Parathyroid adenoma (tissue), 2 donors: ENCODE measurements at regions not wholly inside any gene's neighbourhood (a gene's known extent, or its start where the extent isn't known, plus 50 kb on each side); places are given as distances from the start of the nearest gene placed in this dataset.

Experiments used
- H2AFZ ChIP-seq: fragments of 300-600 bp; sonication (generic); one replicate; pipeline ENCODE4 v1.7.0; 2017; ENCODE audit warnings: antibody characterized with exemption, mild to moderate bottlenecking
- H3K27ac ChIP-seq: fragments of 300-600 bp; sonication (generic); one replicate; pipeline ENCODE4 v1.7.0; 2017
- H3K27me3 ChIP-seq: fragments of 300-600 bp; sonication (generic); one replicate; pipeline ENCODE4 v1.7.0; 2017; ENCODE audit warnings: low read length; ENCODE audit not compliant: control insufficient read depth, insufficient read depth
- H3K36me3 ChIP-seq: fragments of 300-600 bp; sonication (generic); one replicate; pipeline ENCODE4 v1.7.0; 2017; ENCODE audit warnings: low read length; ENCODE audit not compliant: control insufficient read depth, insufficient read depth
- H3K4me1 ChIP-seq: fragments of 300-600 bp; sonication (generic); one replicate; pipeline ENCODE4 v1.7.0; 2017; ENCODE audit warnings: control low read depth
- H3K4me2 ChIP-seq: fragments of 300-600 bp; sonication (generic); one replicate; pipeline ENCODE4 v1.7.0; 2017; ENCODE audit warnings: low read length
- H3K4me3 ChIP-seq: fragments of 300-600 bp; sonication (generic); one replicate; pipeline ENCODE4 v1.7.0; 2017; ENCODE audit warnings: low read depth, low read length
- H3K79me2 ChIP-seq: fragments of 300-600 bp; sonication (generic); one replicate; pipeline ENCODE4 v1.7.0; 2017; ENCODE audit warnings: control low read depth
- H3K9ac ChIP-seq: fragments of 300-600 bp; sonication (generic); one replicate; pipeline ENCODE4 v1.7.0; 2017; ENCODE audit warnings: mild to moderate bottlenecking
- H3K9me3 ChIP-seq: fragments of 300-600 bp; sonication (generic); one replicate; pipeline ENCODE4 v1.7.0; 2017; ENCODE audit warnings: low read length; ENCODE audit not compliant: control insufficient read depth
- CTCF ChIP-seq: fragments of 300-600 bp; sonication (generic); IDR thresholded peaks from one replicate; pipeline ENCODE4 v1.7.0; 2017; ENCODE audit warnings: antibody characterized with exemption, mild to moderate bottlenecking
- donor health status: primary hyperparathyroidism.

- TF ChIP-seq CTCF: no peak
- H3K9me3 ChIP-seq: no peaks in the 10 kb centered on the region
- H3K4me2 ChIP-seq: no peak overlapping the region
- no peaks in the 10 kb centered on the region for H3K27me3 ChIP-seq
- H2AFZ ChIP-seq: no peak overlapping the region
- H3K4me1 ChIP-seq: no peaks in the 10 kb centered on the region
- no peak overlapping the region for H3K9ac ChIP-seq
- H3K79me2 ChIP-seq: no peaks in the 10 kb centered on the region
- no peaks in the 10 kb centered on the region for H3K36me3 ChIP-seq
- H3K4me3 ChIP-seq: no peak overlapping the region
- H3K27ac ChIP-seq: no peak overlapping the region
Measured at GRCh38 chr5:52204310-52204709, 583.4 kb upstream of the ITGA1 start.
